ENCODE measurements at regions not wholly inside any gene's neighbourhood (a gene's known extent, or its start where the extent isn't known, plus 50 kb on each side); places are given as distances from the start of the nearest gene placed in this dataset.

DNA sequence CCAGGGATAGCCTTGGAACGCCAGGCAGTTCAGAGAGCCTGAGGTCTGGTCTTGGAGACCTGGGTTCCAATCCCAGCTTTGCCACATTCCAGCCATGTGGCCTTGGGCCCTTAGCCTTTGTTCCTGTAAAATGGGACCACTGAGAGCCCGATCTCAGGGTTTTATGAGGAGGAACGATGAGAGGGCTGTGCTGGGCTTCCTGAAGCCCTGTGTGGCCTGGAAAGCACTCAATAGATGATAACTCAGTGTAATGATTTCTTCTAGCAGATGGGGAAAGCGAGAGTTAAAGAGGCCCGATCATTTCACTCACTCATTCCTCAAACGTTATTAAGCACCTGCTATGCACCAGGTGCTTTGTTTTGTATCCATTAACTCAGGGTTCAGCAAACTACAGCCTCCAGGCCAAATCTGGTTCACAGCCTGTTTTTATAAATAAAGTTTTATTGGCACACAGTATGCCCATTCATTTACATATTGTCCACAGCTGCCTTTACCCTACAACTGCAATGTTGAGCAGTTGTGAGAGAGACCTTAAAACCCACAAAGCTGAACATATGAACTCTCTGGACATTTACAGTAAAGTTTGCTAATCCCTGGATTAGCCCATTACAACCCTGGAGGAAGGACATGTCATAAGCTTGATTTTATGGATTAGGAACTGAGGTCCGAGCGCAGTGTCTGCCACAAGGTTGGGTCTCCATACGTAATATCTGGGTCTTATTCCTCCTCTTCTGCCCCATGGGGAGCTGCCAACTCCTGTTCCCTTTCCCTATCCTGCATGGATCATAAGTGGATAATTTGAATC, 90.4 kb downstream of the CEBPB start:
- H3K27ac ChIP-seq = no peak overlapping the region

DNA sequence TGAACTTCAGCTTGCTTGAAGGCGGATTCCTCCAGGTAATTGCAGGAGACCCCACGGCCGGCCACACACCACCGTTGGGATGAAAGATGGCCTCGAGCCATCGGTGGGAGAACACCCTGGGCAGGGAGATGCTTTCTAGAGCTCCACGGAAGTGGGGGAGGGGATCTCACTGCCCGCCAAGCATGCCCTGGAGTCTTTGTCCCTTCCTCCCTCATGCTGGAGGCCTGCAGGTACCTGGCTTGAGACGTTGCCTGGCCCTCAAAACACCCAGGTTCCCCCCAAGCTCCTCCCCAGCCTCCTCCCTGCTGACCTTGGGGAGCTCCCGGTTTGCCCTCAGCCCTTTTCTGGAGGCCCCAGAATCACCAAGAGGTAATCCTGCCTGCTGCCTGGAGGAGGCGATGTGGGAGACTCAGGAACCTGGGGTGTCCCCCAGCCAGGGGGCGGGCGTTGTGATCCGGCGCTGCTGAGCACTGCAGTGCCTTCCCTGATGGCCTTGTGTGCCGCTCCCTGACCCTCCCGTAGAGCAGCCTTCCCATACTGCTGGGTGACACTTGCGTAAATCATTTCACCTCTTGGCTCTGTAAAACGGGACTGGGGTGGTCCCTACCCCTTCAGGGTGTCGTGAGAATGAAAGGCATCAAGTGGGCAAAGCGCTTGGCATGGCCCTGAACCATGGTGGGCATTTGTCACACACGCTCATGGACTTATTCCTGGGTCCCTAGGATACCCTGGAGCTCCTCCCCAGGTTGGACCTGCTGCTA, 91.4 kb downstream of the CEBPB start:
- TF ChIP-seq, protein P1, sequence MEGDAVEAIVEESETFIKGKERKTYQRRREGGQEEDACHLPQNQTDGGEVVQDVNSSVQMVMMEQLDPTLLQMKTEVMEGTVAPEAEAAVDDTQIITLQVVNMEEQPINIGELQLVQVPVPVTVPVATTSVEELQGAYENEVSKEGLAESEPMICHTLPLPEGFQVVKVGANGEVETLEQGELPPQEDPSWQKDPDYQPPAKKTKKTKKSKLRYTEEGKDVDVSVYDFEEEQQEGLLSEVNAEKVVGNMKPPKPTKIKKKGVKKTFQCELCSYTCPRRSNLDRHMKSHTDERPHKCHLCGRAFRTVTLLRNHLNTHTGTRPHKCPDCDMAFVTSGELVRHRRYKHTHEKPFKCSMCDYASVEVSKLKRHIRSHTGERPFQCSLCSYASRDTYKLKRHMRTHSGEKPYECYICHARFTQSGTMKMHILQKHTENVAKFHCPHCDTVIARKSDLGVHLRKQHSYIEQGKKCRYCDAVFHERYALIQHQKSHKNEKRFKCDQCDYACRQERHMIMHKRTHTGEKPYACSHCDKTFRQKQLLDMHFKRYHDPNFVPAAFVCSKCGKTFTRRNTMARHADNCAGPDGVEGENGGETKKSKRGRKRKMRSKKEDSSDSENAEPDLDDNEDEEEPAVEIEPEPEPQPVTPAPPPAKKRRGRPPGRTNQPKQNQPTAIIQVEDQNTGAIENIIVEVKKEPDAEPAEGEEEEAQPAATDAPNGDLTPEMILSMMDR (conservative IDR thresholded peaks at IDR 0.05) = no peak
- TF ChIP-seq ZFX (IDR thresholded peaks at IDR 0.05) = no peak
- H3K27ac ChIP-seq = no peak overlapping the region

More for the DNA sequence above, 90.4 kb downstream of the CEBPB start:
- no peak for TF ChIP-seq ZFX (IDR thresholded peaks at IDR 0.05)
- TF ChIP-seq, protein P1 (conservative IDR thresholded peaks at IDR 0.05) = no peak

DNA sequence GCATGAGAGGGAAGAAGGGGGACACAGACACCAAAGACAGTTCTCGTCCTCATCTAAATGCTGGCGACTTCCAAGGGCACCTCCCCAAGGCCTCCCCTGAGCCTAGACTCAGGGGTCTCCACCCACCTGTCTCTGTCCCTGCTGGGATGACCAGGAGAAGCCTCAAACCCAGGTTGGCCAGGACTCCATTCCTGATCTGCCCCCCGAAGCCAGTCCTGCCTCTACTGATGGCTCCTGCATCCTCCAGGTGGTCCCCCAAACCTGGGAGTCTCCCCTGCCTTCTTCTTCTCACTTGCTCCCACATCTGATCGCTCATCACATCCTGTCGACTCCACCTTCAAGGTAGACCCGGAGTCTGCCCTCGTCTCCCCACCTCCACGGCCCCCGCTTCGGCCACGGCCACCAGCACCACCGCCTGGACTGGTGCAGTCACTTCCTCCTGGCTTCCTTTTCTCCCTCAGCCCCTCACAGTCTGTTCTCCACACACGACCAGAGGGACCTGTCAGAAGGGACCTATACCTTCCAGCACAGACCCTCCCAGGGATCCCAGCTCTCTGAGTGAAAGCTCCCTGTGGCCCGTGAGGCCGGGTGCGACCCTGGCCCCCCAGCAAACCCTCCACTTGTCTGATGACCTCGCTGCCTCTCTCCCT, 92.1 kb downstream of the CEBPB start:
- TF ChIP-seq, protein P1 (conservative IDR thresholded peaks at IDR 0.05) = no peak
- TF ChIP-seq ZFX (IDR thresholded peaks at IDR 0.05) = no peak
- no peak overlapping the region for H3K27ac ChIP-seq

DNA sequence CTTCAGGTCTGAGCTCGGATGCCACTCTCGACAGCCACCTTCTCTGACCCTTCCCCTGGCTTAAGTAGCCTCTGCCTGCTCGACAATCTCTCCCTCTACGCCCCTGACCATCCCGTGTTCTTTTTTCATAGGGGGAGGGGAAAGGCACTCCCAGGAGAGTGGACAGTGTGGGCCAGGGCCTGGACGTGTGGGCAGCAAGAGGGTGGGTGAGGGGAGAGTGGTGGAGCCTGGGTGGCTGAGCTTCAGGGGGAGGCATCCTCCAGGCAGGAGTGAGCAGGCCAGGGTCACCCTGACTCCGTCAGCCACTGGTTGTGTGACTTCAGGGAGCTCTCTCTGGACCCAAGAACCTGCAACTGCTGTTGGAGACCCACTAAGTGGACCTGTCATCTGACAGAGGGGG, 92.7 kb downstream of the CEBPB start:
- no peak for TF ChIP-seq ZFX (IDR thresholded peaks at IDR 0.05)
- TF ChIP-seq, protein P1 (conservative IDR thresholded peaks at IDR 0.05) = no peak

DNA sequence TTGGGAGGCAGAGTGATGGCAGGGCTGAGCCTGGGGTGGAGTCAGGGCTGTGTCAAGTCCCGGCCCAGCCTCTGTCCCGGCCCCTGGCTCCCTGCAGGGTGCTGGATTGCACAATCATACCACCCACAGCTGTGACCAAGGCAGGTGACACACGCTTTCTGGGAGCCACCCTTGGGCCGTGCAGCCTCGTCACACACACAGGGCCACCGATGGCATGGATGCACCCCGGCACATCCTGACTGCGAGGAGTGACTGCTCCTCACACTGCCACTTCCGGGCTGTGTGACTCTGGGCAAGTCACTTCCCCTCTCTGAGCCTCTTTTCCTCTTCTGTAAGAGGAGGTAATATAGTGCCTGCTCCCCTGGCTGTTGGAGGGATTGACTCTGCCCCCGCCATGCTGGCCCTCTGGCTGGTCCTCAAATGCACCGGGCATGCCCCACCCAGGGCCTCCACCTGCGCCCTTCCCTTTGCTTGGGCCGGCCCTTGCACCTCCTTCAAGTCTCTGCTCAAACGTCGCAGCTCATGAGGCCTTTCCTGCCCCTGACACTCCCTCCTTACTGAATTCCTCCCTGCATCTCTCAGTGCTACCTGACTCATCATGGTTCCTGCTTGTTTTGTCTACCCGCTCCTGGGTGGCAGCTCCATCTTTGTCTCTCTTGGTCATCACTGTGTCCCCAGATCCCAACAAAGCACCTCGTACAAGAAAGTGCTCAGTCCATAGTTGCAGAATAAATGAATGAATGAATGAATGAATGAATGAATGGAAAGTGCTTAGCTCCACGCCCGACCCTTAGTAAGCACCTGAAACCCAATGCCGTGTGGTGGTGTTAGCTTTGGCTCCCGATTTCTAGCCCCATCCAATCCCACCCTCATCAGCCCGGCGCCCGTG, 93.5 kb downstream of the CEBPB start:
- no peak for TF ChIP-seq ZFX (IDR thresholded peaks at IDR 0.05)
- no peak overlapping the region for H3K27ac ChIP-seq

More for the DNA sequence above, 92.7 kb downstream of the CEBPB start:
- no peak overlapping the region for H3K27ac ChIP-seq

DNA sequence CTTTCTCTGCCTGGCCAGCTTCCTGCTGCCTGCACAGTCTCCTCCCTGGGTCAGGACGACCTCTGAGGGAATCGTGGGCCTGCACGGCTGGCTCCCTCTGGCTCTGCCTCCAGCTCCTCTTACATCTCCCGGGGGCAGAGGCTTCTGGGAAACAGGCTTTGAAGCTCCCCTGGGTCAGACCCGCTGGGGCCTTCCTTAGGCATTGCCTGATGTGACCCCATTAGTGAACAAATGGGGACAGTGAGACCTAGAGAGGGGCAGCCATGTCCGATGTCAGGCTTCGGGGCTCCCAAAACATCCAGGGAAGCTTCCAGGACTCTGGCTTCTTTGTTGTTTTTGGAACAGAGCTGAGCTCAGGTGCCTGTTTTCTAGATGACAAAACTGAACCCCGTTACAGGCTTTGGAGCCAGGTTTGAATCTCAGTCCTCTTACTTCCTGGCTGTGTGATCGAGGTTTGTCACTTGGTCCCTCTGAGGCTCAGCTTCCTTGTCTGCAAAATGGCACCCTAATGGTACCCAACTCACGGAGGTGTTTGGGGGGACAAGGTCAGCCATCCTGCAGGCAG, 94.3 kb downstream of the CEBPB start:
- no peak overlapping the region for H3K27ac ChIP-seq
- TF ChIP-seq, protein P1 (conservative IDR thresholded peaks at IDR 0.05) = no peak
- no peak for TF ChIP-seq ZFX (IDR thresholded peaks at IDR 0.05)
